ENCODE measurements at regions not wholly inside any gene's neighbourhood (a gene's known extent, or its start where the extent isn't known, plus 50 kb on each side); places are given as distances from the start of the nearest gene placed in this dataset.

DNA sequence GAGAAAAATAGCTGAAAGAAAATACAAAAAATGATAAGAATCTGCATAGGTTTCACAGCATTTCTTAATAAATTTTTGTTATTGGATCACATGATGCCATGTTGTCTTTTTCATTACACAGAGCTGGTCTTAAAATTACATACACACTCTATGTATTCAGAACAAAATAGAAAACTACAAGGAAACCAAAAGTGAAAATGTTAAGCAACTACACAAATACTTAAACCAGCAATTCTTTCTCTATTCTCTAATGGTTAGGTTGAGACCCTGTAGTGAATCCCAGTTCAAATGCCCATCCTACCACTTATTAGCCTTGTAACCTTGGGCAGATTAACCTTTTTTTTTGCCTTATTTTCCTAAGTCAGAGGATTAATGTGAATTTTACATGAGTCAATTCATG is 2311.2 kb downstream of the PCDH7 start (continued):
- TF ChIP-seq, protein P1, sequence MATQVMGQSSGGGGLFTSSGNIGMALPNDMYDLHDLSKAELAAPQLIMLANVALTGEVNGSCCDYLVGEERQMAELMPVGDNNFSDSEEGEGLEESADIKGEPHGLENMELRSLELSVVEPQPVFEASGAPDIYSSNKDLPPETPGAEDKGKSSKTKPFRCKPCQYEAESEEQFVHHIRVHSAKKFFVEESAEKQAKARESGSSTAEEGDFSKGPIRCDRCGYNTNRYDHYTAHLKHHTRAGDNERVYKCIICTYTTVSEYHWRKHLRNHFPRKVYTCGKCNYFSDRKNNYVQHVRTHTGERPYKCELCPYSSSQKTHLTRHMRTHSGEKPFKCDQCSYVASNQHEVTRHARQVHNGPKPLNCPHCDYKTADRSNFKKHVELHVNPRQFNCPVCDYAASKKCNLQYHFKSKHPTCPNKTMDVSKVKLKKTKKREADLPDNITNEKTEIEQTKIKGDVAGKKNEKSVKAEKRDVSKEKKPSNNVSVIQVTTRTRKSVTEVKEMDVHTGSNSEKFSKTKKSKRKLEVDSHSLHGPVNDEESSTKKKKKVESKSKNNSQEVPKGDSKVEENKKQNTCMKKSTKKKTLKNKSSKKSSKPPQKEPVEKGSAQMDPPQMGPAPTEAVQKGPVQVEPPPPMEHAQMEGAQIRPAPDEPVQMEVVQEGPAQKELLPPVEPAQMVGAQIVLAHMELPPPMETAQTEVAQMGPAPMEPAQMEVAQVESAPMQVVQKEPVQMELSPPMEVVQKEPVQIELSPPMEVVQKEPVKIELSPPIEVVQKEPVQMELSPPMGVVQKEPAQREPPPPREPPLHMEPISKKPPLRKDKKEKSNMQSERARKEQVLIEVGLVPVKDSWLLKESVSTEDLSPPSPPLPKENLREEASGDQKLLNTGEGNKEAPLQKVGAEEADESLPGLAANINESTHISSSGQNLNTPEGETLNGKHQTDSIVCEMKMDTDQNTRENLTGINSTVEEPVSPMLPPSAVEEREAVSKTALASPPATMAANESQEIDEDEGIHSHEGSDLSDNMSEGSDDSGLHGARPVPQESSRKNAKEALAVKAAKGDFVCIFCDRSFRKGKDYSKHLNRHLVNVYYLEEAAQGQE (IDR thresholded peaks at IDR 0.05; ENCODE audit: low read depth): no peak
- TF ChIP-seq SP1 (IDR thresholded peaks at IDR 0.05; ENCODE audit: low read depth): no peak
- no peak for TF ChIP-seq TCF7L2 (IDR thresholded peaks at IDR 0.05; ENCODE audit: borderline replicate concordance, extremely low read depth, insufficient read depth, insufficient read length)

- ChIA-PET RAD21 (ENCODE audit: low non-redundant PET in 1 of 2, low total read pairs in 2 of 2, uncharacterized antibody in 2 of 2, unreplicated experiment in 2 of 2) (no interaction called here), POLR2A (no interaction called here), CTCF (no interaction called here)
- H3K4me2 ChIP-seq (ENCODE audit: low read length): no peak overlapping the region
- ATAC-seq: no peak
- TF ChIP-seq CEBPB (IDR thresholded peaks at IDR 0.05; ENCODE audit: low read depth) (no peak), SRF (IDR thresholded peaks at IDR 0.05; ENCODE audit: low read depth) (no peak), SIN3A (IDR thresholded peaks at IDR 0.05; ENCODE audit: low read depth) (no peak), ZNF274 (IDR thresholded peaks at IDR 0.05; ENCODE audit: low read depth, low read length) (no peak), POLR2AphosphoS5 (IDR thresholded peaks at IDR 0.05; ENCODE audit: low read depth, low read length) (no peak)
- TF ChIP-seq, protein P1 (IDR thresholded peaks at IDR 0.05; ENCODE audit: low read depth): no peak
- no peak overlapping the region for H3K4me3 ChIP-seq (replicated peaks in 1 of 2; ENCODE audit: low read depth in 1 of 2, low read length in 2 of 2)
- H3K27ac ChIP-seq (ENCODE audit: low read depth, low read length): no peak overlapping the region
- H3K9me3 ChIP-seq (ENCODE audit: control insufficient read depth in 1 of 2, insufficient read depth in 1 of 2, low read depth in 1 of 2, low read length in 2 of 2): no peaks in the 10 kb centered on the region
- no peaks in the 10 kb centered on the region for H4K20me1 ChIP-seq (ENCODE audit: insufficient read depth)
- no TSS peak for BruUV-seq (replicated peaks)
- no peak overlapping the region for H2AFZ ChIP-seq (ENCODE audit: low read depth, low read length, poor library complexity, severe bottlenecking)
- H3K4me1 ChIP-seq (ENCODE audit: control insufficient read depth in 1 of 2, insufficient read depth in 2 of 2, low read length in 2 of 2): no peaks in the 10 kb centered on the region
- no peak for DNase-seq (ENCODE audit: low read depth, low spot score)
- H3K9me2 ChIP-seq (ENCODE audit: insufficient read depth): no peaks in the 10 kb centered on the region
- H3K79me2 ChIP-seq (ENCODE audit: insufficient read depth, low read length): no peaks in the 10 kb centered on the region
- no peak overlapping the region for H3K9ac ChIP-seq (ENCODE audit: low read length)
- H3K27me3 ChIP-seq (ENCODE audit: insufficient read depth, low read length): no peaks in the 10 kb centered on the region
- no peaks in the 10 kb centered on the region for H3K36me3 ChIP-seq (ENCODE audit: control insufficient read depth in 1 of 2, insufficient read depth in 2 of 2, low read length in 2 of 2)
- intact Hi-C loops (cut with micrococcal nuclease): no loop called here
These were observed 2317.3 kb downstream of the PCDH7 start for GRCh38 chr4:33037464-33037863.

All from HCT116 (cell line).